DMS53 treated with DMSO at 0.1 percent for 48 hours (cell line): ENCODE measurements at regions not wholly inside any gene's neighbourhood (a gene's known extent, or its start where the extent isn't known, plus 50 kb on each side); places are given as distances from the start of the nearest gene placed in this dataset.
A peak's percentile ranks its signal among the peaks of the same experiment; 100 is the strongest.

Experiments
- DNase-seq: peaks from one replicate; lab custom pipeline; 2025; ENCODE audit not compliant: unreplicated experiment; lab: John Stamatoyannopoulos, UW

GRCh38 chr14:87816416-87816815 is 176.6 kb downstream of the GALC start:
- no peak for DNase-seq

GRCh38 chr14:87815121-87815520 is 177.9 kb downstream of the GALC start:
- no peak for DNase-seq

- DNase-seq = no peak
Observed at GRCh38 chr14:87813686-87814085, 179.3 kb downstream of the GALC start.

- DNase-seq = no peak
Observed at GRCh38 chr14:87813211-87813610, 179.8 kb downstream of the GALC start.

- DNase-seq = no peak
Observed at GRCh38 chr14:87811246-87811645, 181.7 kb downstream of the GALC start.

- DNase-seq = no peak
Observed at GRCh38 chr14:87810711-87811110, 182.3 kb downstream of the GALC start.

GRCh38 chr14:87809261-87809660 is 183.7 kb downstream of the GALC start:
- DNase-seq = no peak

- DNase-seq = peak; percentile 4
Observed at GRCh38 chr14:87805315-87805723, 187.7 kb downstream of the GALC start.

- DNase-seq = no peak
Observed at GRCh38 chr14:87800216-87800615, 192.8 kb downstream of the GALC start.

GRCh38 chr14:87799400-87799799 is 193.6 kb downstream of the GALC start:
- DNase-seq = no peak

GRCh38 chr14:87797001-87797400 is 196.0 kb downstream of the GALC start:
- no peak for DNase-seq

GRCh38 chr14:87794561-87794960 is 198.4 kb downstream of the GALC start:
- DNase-seq = no peak

GRCh38 chr14:87785897-87786296 is 207.1 kb downstream of the GALC start:
- DNase-seq = no peak

GRCh38 chr14:87784386-87784785 is 208.6 kb downstream of the GALC start:
- no peak for DNase-seq

GRCh38 chr14:87783071-87783470 is 209.9 kb downstream of the GALC start:
- no peak for DNase-seq

GRCh38 chr14:87772854-87773253 is 220.1 kb downstream of the GALC start:
- DNase-seq = no peak

- no peak for DNase-seq
Observed at GRCh38 chr14:87767567-87767901, 225.4 kb downstream of the GALC start.

GRCh38 chr14:87758876-87759275 is 234.1 kb downstream of the GALC start:
- DNase-seq = no peak

GRCh38 chr14:87756661-87757060 is 236.3 kb downstream of the GALC start:
- DNase-seq = no peak

GRCh38 chr14:87754520-87755223 is 238.3 kb downstream of the GALC start:
- no peak for DNase-seq

GRCh38 chr14:87748558-87748957 is 244.4 kb downstream of the GALC start:
- DNase-seq = no peak

GRCh38 chr14:87745507-87746118 is 247.4 kb downstream of the GALC start:
- no peak for DNase-seq
